ENCODE measurements at regions not wholly inside any gene's neighbourhood (a gene's known extent, or its start where the extent isn't known, plus 50 kb on each side); places are given as distances from the start of the nearest gene placed in this dataset.

- H3K4me3 ChIP-seq = no peak overlapping the region
- H3K27ac ChIP-seq = no peak overlapping the region
- DNase-seq = no peak
- H3K4me1 ChIP-seq = peaks cover 0 to 47% (median 10%) of the 10 kb centered on the region in 4 donors
- H3K9me3 ChIP-seq = no peaks in the 10 kb centered on the region
- intact Hi-C loops (cut with DNase I; ENCODE audit: low total_unique reads) = no loop called here
- no peaks in the 10 kb centered on the region for H3K27me3 ChIP-seq
- H3K36me3 ChIP-seq = no peaks in the 10 kb centered on the region
- TF ChIP-seq, protein P1, sequence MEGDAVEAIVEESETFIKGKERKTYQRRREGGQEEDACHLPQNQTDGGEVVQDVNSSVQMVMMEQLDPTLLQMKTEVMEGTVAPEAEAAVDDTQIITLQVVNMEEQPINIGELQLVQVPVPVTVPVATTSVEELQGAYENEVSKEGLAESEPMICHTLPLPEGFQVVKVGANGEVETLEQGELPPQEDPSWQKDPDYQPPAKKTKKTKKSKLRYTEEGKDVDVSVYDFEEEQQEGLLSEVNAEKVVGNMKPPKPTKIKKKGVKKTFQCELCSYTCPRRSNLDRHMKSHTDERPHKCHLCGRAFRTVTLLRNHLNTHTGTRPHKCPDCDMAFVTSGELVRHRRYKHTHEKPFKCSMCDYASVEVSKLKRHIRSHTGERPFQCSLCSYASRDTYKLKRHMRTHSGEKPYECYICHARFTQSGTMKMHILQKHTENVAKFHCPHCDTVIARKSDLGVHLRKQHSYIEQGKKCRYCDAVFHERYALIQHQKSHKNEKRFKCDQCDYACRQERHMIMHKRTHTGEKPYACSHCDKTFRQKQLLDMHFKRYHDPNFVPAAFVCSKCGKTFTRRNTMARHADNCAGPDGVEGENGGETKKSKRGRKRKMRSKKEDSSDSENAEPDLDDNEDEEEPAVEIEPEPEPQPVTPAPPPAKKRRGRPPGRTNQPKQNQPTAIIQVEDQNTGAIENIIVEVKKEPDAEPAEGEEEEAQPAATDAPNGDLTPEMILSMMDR (IDR thresholded peaks at IDR 0.05) = no peak
Measured at GRCh38 chr1:217272385-217272784, 358.5 kb downstream of the GPATCH2 start.

DNA sequence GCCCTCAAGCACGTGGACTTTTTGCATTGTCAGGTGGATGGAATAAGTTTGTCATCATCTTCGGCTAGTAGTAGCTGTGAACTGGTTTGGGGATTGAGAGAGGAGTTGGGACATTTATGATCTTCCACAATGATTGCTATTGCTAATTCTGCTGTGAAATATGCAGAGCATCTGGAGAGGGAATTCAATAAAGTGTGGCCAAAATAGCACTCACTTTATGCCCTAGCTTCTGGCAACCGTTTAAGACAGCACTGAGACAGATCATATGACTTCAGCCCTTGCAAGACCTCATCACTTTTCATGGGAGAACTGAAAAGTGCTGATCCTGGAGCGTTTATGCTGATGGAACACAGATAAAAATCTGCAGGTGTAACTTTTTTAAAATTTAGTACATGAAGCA, 360.8 kb downstream of the GPATCH2 start:
- H3K27ac ChIP-seq = no peak overlapping the region
- no peaks in the 10 kb centered on the region for H3K9me3 ChIP-seq
- DNase-seq = no peak
- TF ChIP-seq, protein P1 (IDR thresholded peaks at IDR 0.05) = no peak
- H3K27me3 ChIP-seq = no peaks in the 10 kb centered on the region
- intact Hi-C loops (cut with DNase I; ENCODE audit: low total_unique reads) = no loop called here
- H3K36me3 ChIP-seq = no peaks in the 10 kb centered on the region
- peaks cover 0 to 31% (median 5%) of the 10 kb centered on the region in 4 donors for H3K4me1 ChIP-seq
- H3K4me3 ChIP-seq = no peak overlapping the region

DNA sequence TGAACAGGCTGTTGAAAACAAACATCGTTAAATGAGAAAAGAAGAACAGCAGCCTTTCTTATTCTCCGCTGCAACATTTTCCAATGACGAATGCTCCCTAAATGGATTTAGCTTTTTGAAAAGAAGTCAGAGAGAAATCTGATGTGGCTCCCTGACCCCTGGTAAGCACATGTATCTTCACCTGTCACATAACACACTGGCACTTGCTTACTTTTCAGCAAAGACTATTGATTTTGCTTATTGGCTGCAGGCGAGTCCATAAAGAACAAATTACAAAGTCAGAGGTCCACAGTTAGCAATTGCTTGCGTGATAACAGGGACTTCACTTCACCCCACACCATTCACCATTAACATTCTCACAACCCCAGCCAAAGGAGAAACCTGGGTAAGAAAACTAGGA, 362.8 kb downstream of the GPATCH2 start:
- no peak for DNase-seq
- Histone ChIP-seq H3K36me3 (no peaks in the 10 kb centered on the region), H3K4me3 (no peak overlapping the region), H3K9me3 (no peaks in the 10 kb centered on the region), H3K4me1 (peaks cover 0 to 12% (median 0%) of the 10 kb centered on the region in 4 donors), H3K27ac (no peak overlapping the region), H3K27me3 (no peaks in the 10 kb centered on the region)
- TF ChIP-seq, protein P1 (IDR thresholded peaks at IDR 0.05) = no peak
- intact Hi-C loops (cut with DNase I; ENCODE audit: low total_unique reads) = no loop called here

GRCh38 chr1:217261636-217262035, 369.3 kb downstream of the GPATCH2 start:
- intact Hi-C loops (cut with DNase I; ENCODE audit: low total_unique reads) = no loop called here
- H3K36me3 ChIP-seq = no peaks in the 10 kb centered on the region
- H3K4me1 ChIP-seq = no peaks in the 10 kb centered on the region
- TF ChIP-seq, protein P1 (IDR thresholded peaks at IDR 0.05) = no peak
- DNase-seq = no peak
- no peak overlapping the region for H3K4me3 ChIP-seq
- H3K27me3 ChIP-seq = no peaks in the 10 kb centered on the region
- H3K27ac ChIP-seq = no peak overlapping the region
- no peaks in the 10 kb centered on the region for H3K9me3 ChIP-seq

DNA sequence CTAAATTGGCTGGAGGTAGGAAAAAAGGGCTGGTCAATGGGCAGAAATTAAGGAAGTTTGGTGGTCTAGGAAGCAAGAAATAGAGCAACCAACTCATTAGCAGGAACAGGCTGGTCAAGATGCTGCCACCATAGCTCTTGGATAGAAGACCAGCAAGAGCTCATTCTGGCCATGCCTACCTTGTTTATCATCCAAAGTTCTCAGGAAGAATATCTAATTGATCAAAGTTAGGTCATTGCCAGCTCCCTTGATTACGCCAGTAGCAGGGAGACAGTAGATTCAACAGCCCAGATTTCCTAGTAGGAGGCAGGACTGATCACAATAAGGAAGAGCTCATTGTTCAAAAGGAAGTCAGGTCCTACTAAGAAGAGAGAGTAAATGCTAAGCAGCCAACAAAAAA, 370.2 kb downstream of the GPATCH2 start:
- H3K9me3 ChIP-seq = no peaks in the 10 kb centered on the region
- no peak overlapping the region for H3K4me3 ChIP-seq
- intact Hi-C loops (cut with DNase I; ENCODE audit: low total_unique reads) = no loop called here
- no peaks in the 10 kb centered on the region for H3K27me3 ChIP-seq
- no peaks in the 10 kb centered on the region for H3K36me3 ChIP-seq
- no peaks in the 10 kb centered on the region for H3K4me1 ChIP-seq
- no peak for DNase-seq
- H3K27ac ChIP-seq = no peak overlapping the region
- TF ChIP-seq, protein P1 (IDR thresholded peaks at IDR 0.05) = no peak

DNA sequence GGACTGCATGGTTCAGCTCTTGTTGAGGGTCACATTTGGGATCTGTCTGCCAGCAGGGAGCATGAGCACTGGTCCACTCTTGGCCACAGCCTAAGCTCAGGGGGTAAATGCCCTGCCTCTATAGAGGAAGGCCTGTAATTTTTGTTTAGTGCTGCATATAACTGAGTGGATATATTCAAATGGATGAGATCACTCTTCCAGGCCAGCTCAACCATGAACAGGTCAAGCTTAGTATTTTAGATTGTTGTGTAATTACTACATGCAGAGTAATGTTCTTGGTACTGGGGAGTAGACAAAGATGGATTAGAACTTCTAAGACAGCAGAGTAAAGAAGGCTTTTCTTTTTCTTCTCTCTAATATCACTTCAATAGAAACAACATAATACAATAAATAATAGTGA, 376.9 kb downstream of the GPATCH2 start:
- intact Hi-C loops (cut with DNase I; ENCODE audit: low total_unique reads) = no loop called here
- Histone ChIP-seq H3K4me3 (no peak overlapping the region), H3K4me1 (no peaks in the 10 kb centered on the region), H3K27ac (no peak overlapping the region), H3K9me3 (no peaks in the 10 kb centered on the region), H3K27me3 (no peaks in the 10 kb centered on the region), H3K36me3 (no peaks in the 10 kb centered on the region)
- TF ChIP-seq, protein P1 (IDR thresholded peaks at IDR 0.05) = no peak
- no peak for DNase-seq
